HepG2 (cell line): ENCODE measurements at regions not wholly inside any gene's neighbourhood (a gene's known extent, or its start where the extent isn't known, plus 50 kb on each side); places are given as distances from the start of the nearest gene placed in this dataset.

ENCODE experiments used
- ATAC-seq: fragments of 200-7000 bp; cut with Tn5 transposase; 3 replicates; pipeline ENCODE4 v1.9.1; 2020; ENCODE audit warnings: mild to moderate bottlenecking, moderate library complexity
- BruUV-seq: library from RNA; stranded (reverse); fragments of 400-500 nt; replicated peaks from 2 replicates; lab custom pipeline; 2021; lab: Mats Ljungman, UMichigan
- CTCF ChIA-PET: fragments of 300-600 bp; formaldehyde crosslinking; extraction: SDS; loops from one replicate; lab custom pipeline; 2021; ENCODE audit warnings: low total read pairs, inconsistent platforms, low intra/inter-chr PET ratio; lab: Yijun Ruan, JAX
- POLR2A ChIA-PET: fragments of 350-600 bp; sonication (Branson Sonifier 250); formaldehyde crosslinking; loops from one replicate; lab custom pipeline; 2020; ENCODE audit warnings: antibody characterized with exemption, inconsistent platforms; lab: Yijun Ruan, JAX
- DNase-seq: peaks from one replicate; pipeline ENCODE4 v3.0.0-alpha.2; 2015; ENCODE audit warnings: low spot score
- FAIRE-seq: peaks from 3 replicates; lab custom pipeline; 2011; peaks lifted over from hg19 to GRCh38; lab: Jason Lieb, UNC
- H2AFZ ChIP-seq: one replicate; pipeline ENCODE4 v1.6.1; 2011; ENCODE audit warnings: low read length, inconsistent platforms
- H3K27ac ChIP-seq: fragments of 300-600 bp; 3 replicates; pipeline ENCODE4 v1.8.0; 2011; ENCODE audit warnings: mixed run types, mild to moderate bottlenecking, mixed read lengths, low read length, inconsistent platforms; ENCODE audit not compliant: insufficient read depth; ENCODE audit errors: extremely low read length
- H3K27me3 ChIP-seq, 2 experiments: fragments of 200-600 bp in 1 of 2; 2 replicates in 1 of 2; 3 replicates in 1 of 2; pipeline versions ENCODE4 v1.6.0 to v1.8.0; 2011; ENCODE audit warnings: low read length in 2 of 2, mild to moderate bottlenecking in 2 of 2, moderate library complexity in 2 of 2, inconsistent platforms in 1 of 2; ENCODE audit not compliant: insufficient read depth in 2 of 2, control insufficient read depth in 1 of 2
- H3K36me3 ChIP-seq, 2 experiments: fragments of 200-600 bp in 1 of 2; replicated peaks in 1 of 2; 2 replicates in 1 of 2; 3 replicates in 1 of 2; pipeline versions ENCODE4 v1.5.1 to v1.8.0; 2011; ENCODE audit warnings: low read length in 2 of 2, inconsistent platforms in 1 of 2; ENCODE audit not compliant: insufficient read depth in 2 of 2, control insufficient read depth in 1 of 2
- H3K4me1 ChIP-seq: 2 replicates; pipeline ENCODE4 v1.5.1; 2012; ENCODE audit warnings: low read length, inconsistent platforms; ENCODE audit not compliant: insufficient read depth
- H3K4me2 ChIP-seq: 2 replicates; pipeline ENCODE4 v1.6.0; 2011; ENCODE audit warnings: low read depth, low read length, inconsistent platforms
- H3K4me3 ChIP-seq, 3 experiments: fragments of 200-600 bp in 1 of 3; sonication (generic), shearing (Covaris generic) in 1 of 3; replicated peaks in 1 of 3; 2 replicates each; pipeline ENCODE4 v1.5.1; 2011 to 2016; ENCODE audit warnings: low read length in 3 of 3, inconsistent platforms in 2 of 3, low read depth in 2 of 3, mild to moderate bottlenecking in 2 of 3, control low read depth in 1 of 3, mixed read lengths in 1 of 3; ENCODE audit not compliant: insufficient read depth in 1 of 3
- H3K79me2 ChIP-seq: one replicate; pipeline ENCODE4 v1.6.1; 2011; ENCODE audit warnings: low read length, inconsistent platforms; ENCODE audit not compliant: insufficient read depth
- H3K9ac ChIP-seq: 2 replicates; pipeline ENCODE4 v1.6.0; 2011; ENCODE audit warnings: mild to moderate bottlenecking, low read depth, low read length, inconsistent platforms; ENCODE audit not compliant: insufficient read depth
- H3K9me3 ChIP-seq: 2 replicates; pipeline ENCODE4 v1.5.1; 2012; ENCODE audit warnings: mild to moderate bottlenecking, low read length
- H4K20me1 ChIP-seq: 2 replicates; pipeline ENCODE4 v1.6.0; 2011; ENCODE audit warnings: inconsistent platforms, mild to moderate bottlenecking, low read length, moderate library complexity; ENCODE audit not compliant: insufficient read depth
- CBX5 ChIP-seq: sonication (generic); formaldehyde crosslinking; IDR thresholded peaks from 2 replicates; pipeline ENCODE4 v1.4.0; 2020; ENCODE audit warnings: missing genetic modification reagents, borderline replicate concordance
- CEBPB ChIP-seq: IDR thresholded peaks from 2 replicates; pipeline ENCODE4 v1.6.1; 2011; ENCODE audit warnings: low read depth, low read length, improper control_type of control experiment, borderline replicate concordance
- FOSL1 ChIP-seq: sonication (generic); formaldehyde crosslinking; IDR thresholded peaks from 2 replicates; pipeline ENCODE4 v1.9.0; 2021; ENCODE audit warnings: missing genetic modification reagents, borderline replicate concordance
- GATAD1 ChIP-seq: IDR thresholded peaks from 2 replicates; pipeline ENCODE4 v1.6.1; 2016; ENCODE audit warnings: missing genetic modification reagents, missing compliant biosample characterization
- REL ChIP-seq: sonication (generic); formaldehyde crosslinking; conservative IDR thresholded peaks from 2 replicates; pipeline ENCODE4 v1.8.0; 2022; ENCODE audit warnings: mild to moderate bottlenecking, missing genetic modification reagents, moderate library complexity
- SAFB2 ChIP-seq: sonication (generic); formaldehyde crosslinking; IDR thresholded peaks from 2 replicates; pipeline ENCODE4 v1.5.1; 2020; ENCODE audit warnings: missing genetic modification reagents, low read depth, mild to moderate bottlenecking, borderline replicate concordance
- TCF12 ChIP-seq, 2 experiments: fragments of 450-650 bp in 1 of 2; sonication (generic) in 1 of 2; formaldehyde crosslinking in 1 of 2; IDR thresholded peaks; 2 replicates each; pipeline versions ENCODE4 v1.6.1 to v1.8.0; 2017 to 2022; ENCODE audit warnings: antibody characterized with exemption in 1 of 2, mild to moderate bottlenecking in 1 of 2, missing genetic modification reagents in 1 of 2, moderate library complexity in 1 of 2
- TOPORS ChIP-seq: sonication (generic); formaldehyde crosslinking; IDR thresholded peaks from 2 replicates; pipeline ENCODE4 v1.8.0; 2023; ENCODE audit warnings: mild to moderate bottlenecking, missing genetic modification reagents
- ZC3H4 ChIP-seq: sonication (generic); formaldehyde crosslinking; IDR thresholded peaks from 2 replicates; pipeline ENCODE4 v1.4.0; 2020; ENCODE audit warnings: missing genetic modification reagents, borderline replicate concordance
- ZFP90 ChIP-seq: sonication (generic); formaldehyde crosslinking; IDR thresholded peaks from 2 replicates; pipeline ENCODE4 v1.8.0; 2022; ENCODE audit warnings: missing genetic modification reagents, mild to moderate bottlenecking, inconsistent platforms, borderline replicate concordance
- ZNF430 ChIP-seq: sonication (generic); formaldehyde crosslinking; IDR thresholded peaks from 2 replicates; pipeline ENCODE4 v1.9.0; 2021; ENCODE audit warnings: mild to moderate bottlenecking, missing genetic modification reagents
- WGBS: methylation state at CpG from one replicate; pipeline ENCODE4 v1.1.6; 2017; ENCODE audit warnings: low lambda C conversion rate; 5-methylcytosine and 5-hydroxymethylcytosine counted together
- in situ Hi-C: cut with HindIII; loops from 2 replicates; pipeline ENCODE4 v1.10.0; 2017; ENCODE audit warnings: low pct_unique_long_range_greater_than_20kb; ENCODE audit not compliant: extremely low pct_ligation_motif_present
- intact Hi-C: fragments of 100-400 bp; cut with micrococcal nuclease; formaldehyde crosslinking; loops from one replicate; pipeline ENCODE4 v1.10.0; 2022; ENCODE audit not compliant: unreplicated experiment

- H2AFZ ChIP-seq: no peak overlapping the region
- no peaks in the 10 kb centered on the region for H3K79me2 ChIP-seq
- H3K27ac ChIP-seq: no peak overlapping the region
- H3K4me1 ChIP-seq: no peaks in the 10 kb centered on the region
- TF ChIP-seq FOSL1 (CRISPR knock-in tag) (no peak), REL (CRISPR knock-in tag) (no peak), GATAD1 (CRISPR knock-in tag) (no peak), SAFB2 (CRISPR knock-in tag) (no peak), ZFP90 (CRISPR knock-in tag) (no peak), TCF12 (IDR thresholded peaks at IDR 0.05) (no peak), TCF12 (CRISPR knock-in tag; IDR thresholded peaks at IDR 0.05) (no peak), CEBPB (no peak), ZNF430 (CRISPR knock-in tag) (no peak), TOPORS (CRISPR knock-in tag) (no peak), CBX5 (no peak), ZC3H4 (no peak)
- in situ Hi-C loops (no loop called here), intact Hi-C loops (no loop called here)
- H3K4me2 ChIP-seq: no peak overlapping the region
- CTCF ChIA-PET: no interaction called here
- H3K27me3 ChIP-seq: peaks cover 0 to 20% of the 10 kb centered on the region in 2 experiments; a peak in 3 of 5 replicates
- H3K9ac ChIP-seq: no peak overlapping the region
- WGBS: 20% methylated on average over 5 of the region's 5 CpGs
- FAIRE-seq (no peak), ATAC-seq (no peak), DNase-seq (no peak)
- no peak overlapping the region for H3K4me3 ChIP-seq
- no peaks in the 10 kb centered on the region for H3K9me3 ChIP-seq
- H3K36me3 ChIP-seq: no peaks in the 10 kb centered on the region
- POLR2A ChIA-PET: no interaction called here
- no TSS peak for BruUV-seq
- no peaks in the 10 kb centered on the region for H4K20me1 ChIP-seq
Observed at GRCh38 chr18:75562216-75562615, 134.7 kb upstream of the SMIM21 start.
